GM23248 (cell line): ENCODE measurements at regions not wholly inside any gene's neighbourhood (a gene's known extent, or its start where the extent isn't known, plus 50 kb on each side); places are given as distances from the start of the nearest gene placed in this dataset.

ENCODE experiments used
- DNase-seq: peaks from one replicate; pipeline ENCODE4 v3.0.0-alpha.2; 2015
- H2AFZ ChIP-seq: fragments of 200-600 bp; sonication (generic); 2 replicates; pipeline ENCODE4 v1.6.1; 2016; ENCODE audit warnings: antibody characterized with exemption
- H3F3A ChIP-seq: fragments of 200-600 bp; sonication (generic); 2 replicates; pipeline ENCODE4 v1.6.1; 2016; ENCODE audit warnings: mild to moderate bottlenecking, antibody characterized with exemption, mixed run types; ENCODE audit not compliant: insufficient read depth
- H3K27ac ChIP-seq: fragments of 200-600 bp; sonication (generic); 2 replicates; pipeline ENCODE4 v1.5.1; 2016; ENCODE audit warnings: mild to moderate bottlenecking
- H3K27me3 ChIP-seq: fragments of 200-600 bp; sonication (generic); replicated peaks from 2 replicates; pipeline ENCODE4 v1.6.1; 2016; ENCODE audit warnings: mild to moderate bottlenecking; ENCODE audit not compliant: insufficient read depth
- H3K36me3 ChIP-seq: fragments of 200-600 bp; sonication (generic); 2 replicates; pipeline ENCODE4 v1.6.1; 2016; ENCODE audit warnings: low read depth, mild to moderate bottlenecking
- H3K4me1 ChIP-seq: fragments of 200-600 bp; sonication (generic); 2 replicates; pipeline ENCODE4 v1.6.1; 2016; ENCODE audit warnings: mild to moderate bottlenecking; ENCODE audit not compliant: insufficient read depth
- H3K4me2 ChIP-seq: fragments of 200-600 bp; sonication (generic); one replicate; pipeline ENCODE4 v1.6.1; 2016; ENCODE audit warnings: mild to moderate bottlenecking; ENCODE audit not compliant: unreplicated experiment
- H3K4me3 ChIP-seq: fragments of 200-600 bp; sonication (generic); 2 replicates; pipeline ENCODE4 v1.5.1; 2016; ENCODE audit warnings: mild to moderate bottlenecking
- H3K79me2 ChIP-seq: fragments of 200-600 bp; sonication (generic); 2 replicates; pipeline ENCODE4 v1.6.1; 2016; ENCODE audit warnings: mild to moderate bottlenecking; ENCODE audit not compliant: insufficient read depth
- H3K9ac ChIP-seq: fragments of 200-600 bp; sonication (generic); 2 replicates; pipeline ENCODE4 v1.6.1; 2016; ENCODE audit warnings: mild to moderate bottlenecking
- H3K9me2 ChIP-seq: fragments of 200-600 bp; sonication (generic); 2 replicates; pipeline ENCODE4 v1.6.1; 2016; ENCODE audit warnings: mixed run types, mild to moderate bottlenecking, moderate library complexity; ENCODE audit not compliant: insufficient read depth
- H3K9me3 ChIP-seq: fragments of 200-600 bp; sonication (generic); one replicate; pipeline ENCODE4 v1.6.1; 2017; ENCODE audit warnings: low read depth
- H4K20me1 ChIP-seq: fragments of 200-600 bp; sonication (generic); 2 replicates; pipeline ENCODE4 v1.6.0; 2016; ENCODE audit not compliant: insufficient read depth
- EZH2 ChIP-seq: fragments of 200-600 bp; sonication (generic); IDR thresholded peaks from 2 replicates; pipeline ENCODE4 v1.6.1; 2018; ENCODE audit warnings: antibody characterized with exemption, mild to moderate bottlenecking; ENCODE audit not compliant: insufficient read depth, poor library complexity, severe bottlenecking
- EZH2phosphoT487 ChIP-seq: fragments of 200-600 bp; sonication (generic); IDR thresholded peaks from 2 replicates; pipeline ENCODE4 v1.6.1; 2018; ENCODE audit warnings: antibody characterized with exemption, moderate library complexity, mild to moderate bottlenecking, low read depth; ENCODE audit not compliant: insufficient read depth
- WGBS, 2 experiments: methylation state at CpG; one replicate each; pipeline ENCODE4 v1.1.6; 2015 to 2017; ENCODE audit warnings: low lambda C conversion rate in 2 of 2, low coverage in 1 of 2; ENCODE audit errors: missing lambda C conversion rate in 2 of 2; 5-methylcytosine and 5-hydroxymethylcytosine counted together
- in situ Hi-C: fragments of 300-500 bp; cut with MboI; formaldehyde crosslinking; loops from 2 replicates; pipeline ENCODE4 v1.15.0; 2020

DNA sequence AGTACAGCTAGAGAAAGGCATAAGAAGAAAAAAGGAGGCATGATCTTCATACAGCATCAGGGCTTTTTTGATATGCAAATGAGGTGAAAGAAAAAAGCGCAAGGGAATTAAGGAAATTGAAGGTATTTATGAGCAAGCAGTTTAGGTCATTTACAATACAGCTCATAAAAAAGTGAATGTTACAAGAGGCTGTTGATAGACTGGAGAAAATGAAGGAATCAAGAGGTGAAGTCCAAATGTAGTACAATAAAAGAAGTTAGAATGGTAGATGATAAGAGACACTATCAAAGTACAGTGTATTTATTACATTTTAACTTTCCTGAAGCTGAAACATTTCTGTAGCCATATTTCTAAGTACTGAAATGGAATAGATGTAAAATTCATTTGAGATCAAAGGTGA is 1349.5 kb downstream of the ADGRL3 start:
- no peak overlapping the region for H3K4me2 ChIP-seq
- H3K36me3 ChIP-seq = no peaks in the 10 kb centered on the region
- 44 to 50% methylated on average over 1 of the region's 1 CpG for WGBS, 2 experiments
- in situ Hi-C loops = no loop called here
- no peak overlapping the region for H3K9ac ChIP-seq
- no peak overlapping the region for H3K4me3 ChIP-seq
- TF ChIP-seq EZH2 (no peak), EZH2phosphoT487 (no peak)
- H2AFZ ChIP-seq = no peak overlapping the region
- no peaks in the 10 kb centered on the region for H3F3A ChIP-seq
- no peak overlapping the region for H3K27ac ChIP-seq
- no peak for DNase-seq
- H3K79me2 ChIP-seq = no peaks in the 10 kb centered on the region
- H3K9me2 ChIP-seq = no peaks in the 10 kb centered on the region
- no peaks in the 10 kb centered on the region for H4K20me1 ChIP-seq
- no peaks in the 10 kb centered on the region for H3K4me1 ChIP-seq
- no peaks in the 10 kb centered on the region for H3K27me3 ChIP-seq
- no peaks in the 10 kb centered on the region for H3K9me3 ChIP-seq

DNA sequence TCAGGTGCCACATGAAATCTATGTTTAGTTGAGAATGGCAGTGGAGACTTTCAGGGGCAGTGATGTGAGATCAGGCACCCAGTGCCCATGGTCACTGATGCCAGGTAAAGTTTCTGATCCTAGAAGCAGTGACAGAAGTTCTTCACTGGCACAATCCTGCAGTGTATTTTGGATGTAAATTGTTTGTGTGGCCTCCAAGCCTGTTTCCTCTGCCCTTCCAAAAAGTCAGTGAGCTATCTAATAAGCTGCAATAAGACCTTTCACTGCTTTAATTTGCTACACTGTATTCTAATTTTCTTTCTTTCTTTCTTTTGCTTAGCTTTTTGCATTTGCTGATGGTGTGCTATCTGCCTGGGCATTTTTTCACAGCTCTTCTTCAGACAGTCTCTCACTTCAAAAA is 1348.6 kb downstream of the ADGRL3 start:
- no peak overlapping the region for H2AFZ ChIP-seq
- H3K27me3 ChIP-seq = no peaks in the 10 kb centered on the region
- H3K9me3 ChIP-seq = no peaks in the 10 kb centered on the region
- no peaks in the 10 kb centered on the region for H3K79me2 ChIP-seq
- no peak overlapping the region for H3K4me2 ChIP-seq
- TF ChIP-seq EZH2 (no peak), EZH2phosphoT487 (no peak)
- H3K36me3 ChIP-seq = no peaks in the 10 kb centered on the region
- in situ Hi-C loops = no loop called here
- no peaks in the 10 kb centered on the region for H3K9me2 ChIP-seq
- H4K20me1 ChIP-seq = no peaks in the 10 kb centered on the region
- DNase-seq = no peak
- no peak overlapping the region for H3K27ac ChIP-seq
- H3K9ac ChIP-seq = no peak overlapping the region
- no peaks in the 10 kb centered on the region for H3K4me1 ChIP-seq
- no peaks in the 10 kb centered on the region for H3F3A ChIP-seq
- H3K4me3 ChIP-seq = no peak overlapping the region

DNA sequence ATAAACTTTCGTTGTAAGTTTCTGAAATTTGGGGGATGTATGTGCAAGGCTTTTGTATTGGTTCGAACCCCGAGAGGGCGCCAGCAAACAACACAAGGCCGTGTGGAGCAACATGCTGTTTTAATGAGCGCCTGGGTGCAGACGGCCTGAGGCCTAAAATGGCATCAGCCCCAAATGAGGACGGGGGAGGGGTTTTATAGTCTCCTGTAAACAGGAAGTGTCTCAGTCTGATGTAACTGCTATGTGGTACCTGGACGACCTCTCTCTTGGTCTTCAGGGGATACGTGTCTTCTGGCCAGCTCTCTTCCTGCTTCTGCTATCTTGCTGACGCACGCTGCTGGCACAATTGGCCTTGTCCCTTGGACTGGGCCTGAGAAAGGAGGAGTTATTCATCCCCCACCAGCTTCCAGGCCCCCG is 1348.0 kb downstream of the ADGRL3 start:
- H3K27ac ChIP-seq = no peak overlapping the region
- no peak overlapping the region for H3K9ac ChIP-seq
- no peaks in the 10 kb centered on the region for H3K9me2 ChIP-seq
- no peaks in the 10 kb centered on the region for H3K27me3 ChIP-seq
- H3K79me2 ChIP-seq = no peaks in the 10 kb centered on the region
- H4K20me1 ChIP-seq = no peaks in the 10 kb centered on the region
- H3K9me3 ChIP-seq = no peaks in the 10 kb centered on the region
- in situ Hi-C loops = no loop called here
- H3K4me2 ChIP-seq = no peak overlapping the region
- WGBS, 2 experiments = 31 to 35% methylated on average over 13 of the region's 13 CpGs
- TF ChIP-seq EZH2phosphoT487 = no peak
- TF ChIP-seq EZH2 = no peak
- no peak for DNase-seq
- H3K36me3 ChIP-seq = no peaks in the 10 kb centered on the region
- H3K4me3 ChIP-seq = no peak overlapping the region
- H3F3A ChIP-seq = no peaks in the 10 kb centered on the region
- no peak overlapping the region for H2AFZ ChIP-seq
- H3K4me1 ChIP-seq = no peaks in the 10 kb centered on the region

DNA sequence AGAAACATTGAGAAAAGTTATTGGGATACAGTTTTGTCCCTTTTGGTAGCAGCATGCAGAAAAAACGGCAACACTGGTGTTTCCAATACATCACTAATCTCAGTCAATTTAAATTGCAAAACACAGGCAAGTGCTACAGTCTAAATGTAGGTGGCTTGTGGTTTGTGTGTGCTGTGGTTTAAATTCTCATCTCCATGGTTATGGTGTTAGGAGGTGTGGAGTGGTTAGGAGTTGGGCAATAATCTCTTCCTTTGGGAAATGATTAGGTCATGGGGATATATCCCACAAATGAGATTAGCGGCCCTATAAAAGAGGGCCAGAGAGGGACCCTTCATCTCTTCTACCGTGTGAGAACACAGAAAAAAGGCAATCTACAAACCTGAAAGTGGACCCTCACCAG is 1344.3 kb downstream of the ADGRL3 start:
- Histone ChIP-seq H3F3A (no peaks in the 10 kb centered on the region), H3K79me2 (no peaks in the 10 kb centered on the region), H3K9ac (no peak overlapping the region), H2AFZ (no peak overlapping the region), H3K36me3 (no peaks in the 10 kb centered on the region), H3K4me3 (no peak overlapping the region), H3K9me3 (no peaks in the 10 kb centered on the region), H3K4me2 (no peak overlapping the region), H4K20me1 (no peaks in the 10 kb centered on the region), H3K27ac (no peak overlapping the region), H3K4me1 (no peaks in the 10 kb centered on the region), H3K27me3 (no peaks in the 10 kb centered on the region), H3K9me2 (no peaks in the 10 kb centered on the region)
- TF ChIP-seq EZH2phosphoT487 (no peak), EZH2 (no peak)
- WGBS, 2 experiments = 19 to 25% methylated on average over 3 of the region's 3 CpGs
- no peak for DNase-seq
- in situ Hi-C loops = no loop called here

DNA sequence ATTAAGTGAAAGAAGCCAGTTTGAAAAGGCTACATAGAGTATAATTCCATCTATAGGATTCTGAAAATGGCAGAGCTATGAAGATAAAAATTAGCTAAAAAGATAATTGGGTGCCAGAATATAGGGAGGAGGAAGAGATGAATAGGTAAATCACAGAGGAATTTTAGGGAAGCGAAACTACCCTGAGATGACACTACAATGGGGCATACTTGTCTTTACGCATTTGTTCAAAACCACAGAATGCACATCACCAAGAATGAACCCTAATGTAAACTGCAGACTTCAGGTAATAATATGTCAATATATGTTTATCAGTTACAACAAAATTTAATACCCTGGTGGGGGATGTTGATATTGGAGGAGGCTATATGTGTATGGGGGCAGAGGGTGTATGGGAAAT is 1342.9 kb downstream of the ADGRL3 start:
- 50% methylated on average over 2 of the region's 2 CpGs for WGBS, 2 experiments
- no peaks in the 10 kb centered on the region for H3K9me2 ChIP-seq
- H3K4me3 ChIP-seq = no peak overlapping the region
- H2AFZ ChIP-seq = no peak overlapping the region
- in situ Hi-C loops = no loop called here
- H3K4me1 ChIP-seq = no peaks in the 10 kb centered on the region
- no peaks in the 10 kb centered on the region for H4K20me1 ChIP-seq
- no peak overlapping the region for H3K9ac ChIP-seq
- no peaks in the 10 kb centered on the region for H3K79me2 ChIP-seq
- no peak overlapping the region for H3K4me2 ChIP-seq
- no peaks in the 10 kb centered on the region for H3F3A ChIP-seq
- H3K9me3 ChIP-seq = no peaks in the 10 kb centered on the region
- H3K36me3 ChIP-seq = no peaks in the 10 kb centered on the region
- no peak for TF ChIP-seq EZH2phosphoT487
- TF ChIP-seq EZH2 = no peak
- DNase-seq = no peak
- no peaks in the 10 kb centered on the region for H3K27me3 ChIP-seq
- no peak overlapping the region for H3K27ac ChIP-seq
